ENCODE measurements at regions not wholly inside any gene's neighbourhood (a gene's known extent, or its start where the extent isn't known, plus 50 kb on each side); places are given as distances from the start of the nearest gene placed in this dataset.

DNA sequence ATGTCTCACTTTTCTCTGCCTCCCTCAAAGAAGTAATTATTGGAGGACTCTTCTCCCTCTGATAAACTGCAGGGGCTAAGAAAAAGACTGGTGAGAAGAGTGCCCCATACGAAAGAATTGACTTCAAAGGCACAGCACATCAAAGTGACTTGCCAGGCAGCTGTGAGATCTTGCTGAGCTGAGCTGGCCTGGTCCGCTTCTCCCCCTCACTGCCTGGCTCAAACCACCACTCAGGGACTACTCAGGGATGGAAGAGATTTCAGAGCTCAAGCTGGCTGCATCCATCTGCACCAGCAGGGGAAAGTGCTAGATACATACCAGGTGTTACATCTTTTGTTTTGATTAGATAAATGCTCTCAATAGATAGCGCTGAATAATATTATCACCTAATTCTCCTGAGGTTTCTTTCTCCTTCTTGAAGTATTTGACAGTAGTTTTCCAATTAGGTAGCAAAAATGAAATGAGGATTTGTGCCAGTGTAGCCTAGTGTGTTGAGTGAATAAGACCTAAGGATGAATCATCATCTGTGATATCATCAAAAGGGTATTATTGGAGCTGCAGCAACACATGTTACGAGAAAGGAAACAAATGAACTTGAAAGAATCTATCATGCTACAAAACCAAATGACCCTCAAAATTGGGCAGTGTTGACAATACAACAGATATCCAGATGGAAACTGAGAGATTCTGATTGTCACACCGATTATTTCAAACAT is 379.8 kb downstream of the TBC1D4 start:
- no peak for TF ChIP-seq EGR1 (IDR thresholded peaks at IDR 0.05)
- no peak for TF ChIP-seq ZBTB7A (IDR thresholded peaks at IDR 0.05; ENCODE audit: low read depth)
- TF ChIP-seq RAD21 (IDR thresholded peaks at IDR 0.05; ENCODE audit: low read depth) = no peak
- no peak for TF ChIP-seq FOXM1 (IDR thresholded peaks at IDR 0.05; ENCODE audit: borderline replicate concordance, low read depth)
- TF ChIP-seq EP300 (IDR thresholded peaks at IDR 0.05; ENCODE audit: borderline replicate concordance) = no peak
- no peak for TF ChIP-seq TCF12 (IDR thresholded peaks at IDR 0.05; ENCODE audit: low read depth)
- no peak for TF ChIP-seq TEAD4 (IDR thresholded peaks at IDR 0.05)
- no peak for TF ChIP-seq NFIC (IDR thresholded peaks at IDR 0.05)
- TF ChIP-seq TAF1 (IDR thresholded peaks at IDR 0.05; ENCODE audit: low read depth) = no peak
- no peak for TF ChIP-seq CREB1 (IDR thresholded peaks at IDR 0.05; ENCODE audit: low read depth)
- TF ChIP-seq, protein P1, sequence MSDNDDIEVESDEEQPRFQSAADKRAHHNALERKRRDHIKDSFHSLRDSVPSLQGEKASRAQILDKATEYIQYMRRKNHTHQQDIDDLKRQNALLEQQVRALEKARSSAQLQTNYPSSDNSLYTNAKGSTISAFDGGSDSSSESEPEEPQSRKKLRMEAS (IDR thresholded peaks at IDR 0.05) = no peak

DNA sequence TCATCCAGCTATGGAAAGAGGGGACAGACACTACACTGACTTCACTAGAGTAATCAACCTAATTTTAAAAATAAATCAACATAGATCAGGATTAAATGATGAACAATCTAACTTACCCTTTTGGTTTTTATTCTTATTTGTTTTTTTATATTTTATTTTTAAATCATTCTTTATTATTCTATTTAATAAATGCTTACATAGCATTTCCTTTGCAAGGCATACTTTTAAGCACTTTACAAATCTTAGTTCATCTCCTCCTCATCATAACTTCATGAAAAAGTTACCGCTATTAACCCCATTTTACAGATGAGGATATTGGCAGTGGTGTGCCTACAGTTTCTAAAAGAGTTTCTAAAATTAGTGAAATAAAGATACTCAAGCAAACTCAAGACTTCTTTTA is 380.6 kb downstream of the TBC1D4 start:
- TF ChIP-seq, protein P2, sequence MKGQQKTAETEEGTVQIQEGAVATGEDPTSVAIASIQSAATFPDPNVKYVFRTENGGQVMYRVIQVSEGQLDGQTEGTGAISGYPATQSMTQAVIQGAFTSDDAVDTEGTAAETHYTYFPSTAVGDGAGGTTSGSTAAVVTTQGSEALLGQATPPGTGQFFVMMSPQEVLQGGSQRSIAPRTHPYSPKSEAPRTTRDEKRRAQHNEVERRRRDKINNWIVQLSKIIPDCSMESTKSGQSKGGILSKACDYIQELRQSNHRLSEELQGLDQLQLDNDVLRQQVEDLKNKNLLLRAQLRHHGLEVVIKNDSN (IDR thresholded peaks at IDR 0.05) = no peak
- TF ChIP-seq NFIC (IDR thresholded peaks at IDR 0.05) = no peak
- TF ChIP-seq EP300 (IDR thresholded peaks at IDR 0.05; ENCODE audit: borderline replicate concordance) = no peak
- no peak for TF ChIP-seq EGR1 (IDR thresholded peaks at IDR 0.05)
- no peak for TF ChIP-seq YY1 (IDR thresholded peaks at IDR 0.05; ENCODE audit: low read depth)
- TF ChIP-seq TAF1 (IDR thresholded peaks at IDR 0.05; ENCODE audit: low read depth) = no peak
- no peak for TF ChIP-seq CREB1 (IDR thresholded peaks at IDR 0.05; ENCODE audit: low read depth)
- TF ChIP-seq TCF12 (IDR thresholded peaks at IDR 0.05; ENCODE audit: low read depth) = no peak
- TF ChIP-seq, protein P1 (IDR thresholded peaks at IDR 0.05) = no peak
- TF ChIP-seq TEAD4 (IDR thresholded peaks at IDR 0.05) = no peak
- TF ChIP-seq ZBTB7A (IDR thresholded peaks at IDR 0.05; ENCODE audit: low read depth) = no peak
- TF ChIP-seq FOXM1 (IDR thresholded peaks at IDR 0.05; ENCODE audit: borderline replicate concordance, low read depth) = no peak

DNA sequence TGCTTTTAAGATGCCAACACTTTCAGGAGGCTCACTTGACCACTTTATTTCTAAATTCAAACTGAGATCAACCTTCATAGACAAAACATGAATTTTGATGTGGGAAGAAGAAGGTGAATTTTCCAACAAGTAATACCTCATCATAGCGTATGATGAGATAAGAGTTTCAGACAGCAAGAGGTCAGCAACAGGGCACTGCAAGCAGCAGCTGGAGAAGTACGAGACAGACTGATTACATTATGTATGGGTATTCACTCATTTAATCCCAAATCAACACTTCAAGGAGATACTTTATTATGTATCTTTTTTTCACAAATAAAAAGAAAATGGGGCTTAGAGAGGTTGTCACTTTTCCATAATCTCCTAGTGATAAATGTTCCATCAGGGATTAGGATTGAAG is 389.8 kb downstream of the TBC1D4 start:
- TF ChIP-seq YY1 (IDR thresholded peaks at IDR 0.05; ENCODE audit: low read depth) = no peak
- TF ChIP-seq, protein P1 (IDR thresholded peaks at IDR 0.05) = no peak
- TF ChIP-seq, protein P3, sequence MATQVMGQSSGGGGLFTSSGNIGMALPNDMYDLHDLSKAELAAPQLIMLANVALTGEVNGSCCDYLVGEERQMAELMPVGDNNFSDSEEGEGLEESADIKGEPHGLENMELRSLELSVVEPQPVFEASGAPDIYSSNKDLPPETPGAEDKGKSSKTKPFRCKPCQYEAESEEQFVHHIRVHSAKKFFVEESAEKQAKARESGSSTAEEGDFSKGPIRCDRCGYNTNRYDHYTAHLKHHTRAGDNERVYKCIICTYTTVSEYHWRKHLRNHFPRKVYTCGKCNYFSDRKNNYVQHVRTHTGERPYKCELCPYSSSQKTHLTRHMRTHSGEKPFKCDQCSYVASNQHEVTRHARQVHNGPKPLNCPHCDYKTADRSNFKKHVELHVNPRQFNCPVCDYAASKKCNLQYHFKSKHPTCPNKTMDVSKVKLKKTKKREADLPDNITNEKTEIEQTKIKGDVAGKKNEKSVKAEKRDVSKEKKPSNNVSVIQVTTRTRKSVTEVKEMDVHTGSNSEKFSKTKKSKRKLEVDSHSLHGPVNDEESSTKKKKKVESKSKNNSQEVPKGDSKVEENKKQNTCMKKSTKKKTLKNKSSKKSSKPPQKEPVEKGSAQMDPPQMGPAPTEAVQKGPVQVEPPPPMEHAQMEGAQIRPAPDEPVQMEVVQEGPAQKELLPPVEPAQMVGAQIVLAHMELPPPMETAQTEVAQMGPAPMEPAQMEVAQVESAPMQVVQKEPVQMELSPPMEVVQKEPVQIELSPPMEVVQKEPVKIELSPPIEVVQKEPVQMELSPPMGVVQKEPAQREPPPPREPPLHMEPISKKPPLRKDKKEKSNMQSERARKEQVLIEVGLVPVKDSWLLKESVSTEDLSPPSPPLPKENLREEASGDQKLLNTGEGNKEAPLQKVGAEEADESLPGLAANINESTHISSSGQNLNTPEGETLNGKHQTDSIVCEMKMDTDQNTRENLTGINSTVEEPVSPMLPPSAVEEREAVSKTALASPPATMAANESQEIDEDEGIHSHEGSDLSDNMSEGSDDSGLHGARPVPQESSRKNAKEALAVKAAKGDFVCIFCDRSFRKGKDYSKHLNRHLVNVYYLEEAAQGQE (IDR thresholded peaks at IDR 0.05; ENCODE audit: low read depth) = no peak
- TF ChIP-seq CREB1 (IDR thresholded peaks at IDR 0.05; ENCODE audit: low read depth) = no peak
- TF ChIP-seq TAF1 (IDR thresholded peaks at IDR 0.05; ENCODE audit: low read depth) = no peak
- no peak for TF ChIP-seq ZBTB7A (IDR thresholded peaks at IDR 0.05; ENCODE audit: low read depth)
- no peak for TF ChIP-seq CEBPB (IDR thresholded peaks at IDR 0.05)
- TF ChIP-seq TCF12 (IDR thresholded peaks at IDR 0.05; ENCODE audit: low read depth) = no peak
- TF ChIP-seq TEAD4 (IDR thresholded peaks at IDR 0.05) = no peak

DNA sequence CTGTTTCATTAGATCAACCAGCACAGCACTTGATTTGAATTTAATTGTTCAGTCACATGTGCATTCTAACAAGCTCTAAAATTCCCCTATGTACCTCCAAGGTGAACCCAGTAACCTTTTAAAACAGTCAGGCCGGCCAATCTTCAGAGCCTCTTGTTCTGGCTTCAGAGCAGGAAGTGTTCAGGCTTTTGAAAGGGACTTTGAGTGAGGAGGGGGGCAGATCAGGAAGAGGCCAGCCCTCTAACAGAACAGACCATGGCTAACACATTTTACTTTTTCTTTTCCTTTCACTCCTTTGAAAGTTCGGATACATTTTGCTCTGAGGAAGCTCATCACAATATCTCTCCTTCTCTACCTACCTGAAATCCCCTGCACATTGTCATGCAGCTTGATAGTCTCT is 390.3 kb downstream of the TBC1D4 start:
- TF ChIP-seq TCF12 (IDR thresholded peaks at IDR 0.05; ENCODE audit: low read depth) = no peak
- TF ChIP-seq TAF1 (IDR thresholded peaks at IDR 0.05; ENCODE audit: low read depth) = no peak
- no peak for TF ChIP-seq CREB1 (IDR thresholded peaks at IDR 0.05; ENCODE audit: low read depth)
- TF ChIP-seq, protein P3 (IDR thresholded peaks at IDR 0.05; ENCODE audit: low read depth) = no peak
- TF ChIP-seq RAD21 (IDR thresholded peaks at IDR 0.05; ENCODE audit: low read depth) = no peak
- TF ChIP-seq NFIC (IDR thresholded peaks at IDR 0.05) = no peak
- TF ChIP-seq CEBPB (IDR thresholded peaks at IDR 0.05) = no peak
- TF ChIP-seq, protein P2 (IDR thresholded peaks at IDR 0.05) = no peak
- no peak for TF ChIP-seq FOXM1 (IDR thresholded peaks at IDR 0.05; ENCODE audit: borderline replicate concordance, low read depth)
- TF ChIP-seq, protein P1 (IDR thresholded peaks at IDR 0.05) = no peak
- TF ChIP-seq TEAD4 (IDR thresholded peaks at IDR 0.05) = no peak
- TF ChIP-seq EGR1 (IDR thresholded peaks at IDR 0.05) = no peak
- no peak for TF ChIP-seq YY1 (IDR thresholded peaks at IDR 0.05; ENCODE audit: low read depth)
- TF ChIP-seq EP300 (IDR thresholded peaks at IDR 0.05; ENCODE audit: borderline replicate concordance) = no peak
- no peak for TF ChIP-seq ZBTB7A (IDR thresholded peaks at IDR 0.05; ENCODE audit: low read depth)

All from Ishikawa (cell line).